Trophoblast cell (in vitro differentiated cells and primary cell): ENCODE measurements at regions not wholly inside any gene's neighbourhood (a gene's known extent, or its start where the extent isn't known, plus 50 kb on each side); places are given as distances from the start of the nearest gene placed in this dataset.

Experiments used
- DNase-seq, 2 donors: peaks; one replicate each; pipeline ENCODE4 v3.0.0-alpha.2; 2016
- H2AFZ ChIP-seq: 2 replicates; pipeline ENCODE4 v1.6.1; 2013; ENCODE audit warnings: low read length, moderate library complexity, mild to moderate bottlenecking; ENCODE audit not compliant: insufficient read depth, poor library complexity
- H2AK5ac ChIP-seq: 2 replicates; pipeline ENCODE4 v1.6.1; 2013; ENCODE audit warnings: mild to moderate bottlenecking, low read length
- H2BK120ac ChIP-seq: 2 replicates; pipeline ENCODE4 v1.6.1; 2013; ENCODE audit warnings: low read length, mild to moderate bottlenecking, moderate library complexity; ENCODE audit not compliant: insufficient read depth, poor library complexity
- H2BK12ac ChIP-seq: 2 replicates; pipeline ENCODE4 v1.6.1; 2013; ENCODE audit warnings: mild to moderate bottlenecking, low read length, moderate library complexity
- H2BK5ac ChIP-seq: 2 replicates; pipeline ENCODE4 v1.6.1; 2013; ENCODE audit warnings: low read length, low read depth, moderate library complexity, mild to moderate bottlenecking; ENCODE audit not compliant: poor library complexity
- H3K14ac ChIP-seq: 2 replicates; pipeline ENCODE4 v1.6.1; 2013; ENCODE audit warnings: mild to moderate bottlenecking, low read length
- H3K18ac ChIP-seq: 2 replicates; pipeline ENCODE4 v1.6.1; 2013; ENCODE audit warnings: mild to moderate bottlenecking, low read length
- H3K23ac ChIP-seq: 2 replicates; pipeline ENCODE4 v1.6.1; 2013; ENCODE audit warnings: low read length
- H3K27ac ChIP-seq: 2 replicates; pipeline ENCODE4 v1.5.1; 2013; ENCODE audit warnings: low read depth, mild to moderate bottlenecking, inconsistent platforms, low read length, moderate library complexity
- H3K27me3 ChIP-seq: 2 replicates; pipeline ENCODE4 v1.6.1; 2013; ENCODE audit warnings: inconsistent platforms, mild to moderate bottlenecking, low read length, moderate library complexity; ENCODE audit not compliant: insufficient read depth
- H3K36me3 ChIP-seq, 2 experiments: 1 replicate in 1 of 2; 2 replicates in 1 of 2; pipeline ENCODE4 v1.6.1; 2013; ENCODE audit warnings: low read length in 2 of 2, mild to moderate bottlenecking in 2 of 2, moderate library complexity in 1 of 2; ENCODE audit not compliant: insufficient read depth in 2 of 2, control insufficient read depth in 1 of 2
- H3K4ac ChIP-seq: 2 replicates; pipeline ENCODE4 v1.6.1; 2013; ENCODE audit warnings: low read depth, mild to moderate bottlenecking, low read length, moderate library complexity
- H3K4me1 ChIP-seq, 2 experiments: 1 replicate in 1 of 2; 2 replicates in 1 of 2; pipeline ENCODE4 v1.6.1; 2013; ENCODE audit warnings: low read length in 2 of 2, mild to moderate bottlenecking in 2 of 2, moderate library complexity in 1 of 2; ENCODE audit not compliant: insufficient read depth in 2 of 2, control insufficient read depth in 1 of 2
- H3K4me2 ChIP-seq: 2 replicates; pipeline ENCODE4 v1.6.1; 2013; ENCODE audit warnings: inconsistent platforms, mild to moderate bottlenecking, low read length, moderate library complexity
- H3K4me3 ChIP-seq: 2 replicates; pipeline ENCODE4 v1.5.1; 2013; ENCODE audit warnings: mild to moderate bottlenecking, low read depth, low read length, inconsistent platforms
- H3K79me1 ChIP-seq: one replicate; pipeline ENCODE4 v1.6.1; 2013; ENCODE audit warnings: low read length
- H3K79me2 ChIP-seq: 2 replicates; pipeline ENCODE4 v1.6.1; 2013; ENCODE audit warnings: low read length, mild to moderate bottlenecking; ENCODE audit not compliant: control insufficient read depth, insufficient read depth, poor library complexity
- H3K9ac ChIP-seq: 2 replicates; pipeline ENCODE4 v1.6.1; 2013; ENCODE audit warnings: mild to moderate bottlenecking, low read length
- H3K9me3 ChIP-seq: 2 replicates; pipeline ENCODE4 v1.6.1; 2013; ENCODE audit warnings: low read depth, mild to moderate bottlenecking, control low read depth, inconsistent platforms, low read length; ENCODE audit not compliant: insufficient read depth
- H4K12ac ChIP-seq: 2 replicates; pipeline ENCODE4 v1.6.1; 2013; ENCODE audit warnings: low read depth, mild to moderate bottlenecking, low read length, moderate library complexity
- H4K8ac ChIP-seq: 2 replicates; pipeline ENCODE4 v1.6.1; 2013; ENCODE audit warnings: low read depth, mild to moderate bottlenecking, low read length, moderate library complexity
- H4K91ac ChIP-seq: one replicate; pipeline ENCODE4 v1.6.1; 2013; ENCODE audit warnings: low read depth, mild to moderate bottlenecking, low read length, moderate library complexity
- WGBS: extraction: QIAGEN DNeasy Blood & Tissue Kit; methylation state at CpG from one replicate; pipeline ENCODE4 v1.1.7; 2013; ENCODE audit warnings: missing lambda C conversion rate; ENCODE audit not compliant: insufficient read length, insufficient coverage; ENCODE audit errors: extremely low coverage; 5-methylcytosine and 5-hydroxymethylcytosine counted together

DNA sequence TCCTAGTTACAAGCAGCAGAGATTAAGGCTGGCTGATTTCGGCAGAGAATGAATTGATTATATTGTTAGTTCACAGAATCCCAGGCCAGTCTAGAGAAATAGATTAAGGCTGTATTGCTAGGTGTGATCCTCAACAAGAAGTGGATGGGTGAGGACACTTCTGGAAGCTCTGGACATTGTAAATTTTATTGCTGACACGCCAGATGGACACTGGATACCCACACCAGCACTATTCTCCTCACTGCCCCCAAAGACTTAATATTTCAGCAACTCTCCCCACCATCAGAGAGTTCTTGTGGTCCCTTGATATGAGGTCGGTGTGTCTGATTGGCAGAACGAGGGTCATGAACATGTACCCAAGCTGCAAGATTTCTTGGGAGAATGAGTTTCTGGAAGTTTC, 171.6 kb upstream of the EGFLAM start:
- Histone ChIP-seq H4K8ac (no peak overlapping the region), H2BK5ac (no peak overlapping the region), H3K27me3 (no peaks in the 10 kb centered on the region), H2AK5ac (no peak overlapping the region), H3K79me2 (no peaks in the 10 kb centered on the region), H3K79me1 (no peaks in the 10 kb centered on the region), H3K4me1 (no peaks in the 10 kb centered on the region), H3K14ac (no peak overlapping the region), H2AFZ (no peak overlapping the region), H3K4me2 (no peak overlapping the region), H3K36me3 (no peaks in the 10 kb centered on the region), H3K4ac (no peak overlapping the region), H3K4me3 (no peak overlapping the region), H3K9me3 (no peaks in the 10 kb centered on the region), H3K27ac (no peak overlapping the region), H4K91ac (no peak overlapping the region), H4K12ac (no peak overlapping the region), H2BK120ac (no peak overlapping the region), H2BK12ac (no peak overlapping the region), H3K23ac (no peak overlapping the region), H3K9ac (no peak overlapping the region), H3K18ac (no peak overlapping the region)
- whole genome bisulfite sequencing, result no CpG with 5 or more reads among the region's 4 CpGs
- DNase-seq, result no peak

DNA sequence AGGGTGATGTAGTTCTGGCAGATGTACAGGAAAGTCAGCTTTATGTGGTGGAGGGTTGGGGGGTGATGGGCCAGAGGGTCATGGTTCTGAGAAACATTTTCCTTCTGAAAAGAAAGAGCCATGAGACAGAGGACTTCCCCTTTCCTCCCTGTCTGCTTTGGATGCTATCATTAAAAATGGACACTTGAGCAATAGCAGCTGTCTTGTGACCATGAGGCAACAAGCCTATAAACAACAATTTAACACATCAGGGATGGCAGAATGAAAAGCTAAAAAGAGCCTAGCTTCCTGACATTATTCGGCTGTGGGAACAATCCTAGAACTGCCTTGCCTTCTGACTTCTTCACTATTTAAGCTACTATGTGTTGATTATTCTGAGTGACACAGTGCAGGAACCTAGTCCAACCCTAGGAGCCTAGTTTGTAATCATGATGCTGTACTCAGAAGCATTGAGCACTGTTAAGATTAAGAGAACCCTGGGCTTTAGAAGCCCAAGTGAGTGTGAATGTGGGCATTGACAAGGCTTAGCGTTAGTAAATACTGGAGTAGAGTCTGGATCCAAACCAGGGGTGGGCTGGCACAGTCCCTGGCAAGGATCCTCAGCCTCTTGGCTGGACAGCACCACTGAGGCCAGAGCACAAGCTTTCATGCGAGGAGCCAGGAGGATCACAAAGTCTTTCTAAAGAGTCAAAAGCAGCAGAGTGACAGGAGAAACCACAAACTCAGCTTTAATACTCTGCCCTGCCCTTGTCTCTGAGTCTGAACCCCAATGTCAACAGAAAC, 178.5 kb upstream of the EGFLAM start:
- H2AFZ ChIP-seq, result no peak overlapping the region
- no peaks in the 10 kb centered on the region for H3K36me3 ChIP-seq
- H3K27me3 ChIP-seq, result no peaks in the 10 kb centered on the region
- H3K4me3 ChIP-seq, result no peak overlapping the region
- no peak overlapping the region for H3K23ac ChIP-seq
- no peak overlapping the region for H3K9ac ChIP-seq
- no peak overlapping the region for H4K8ac ChIP-seq
- H3K27ac ChIP-seq, result no peak overlapping the region
- H3K14ac ChIP-seq, result no peak overlapping the region
- no peak overlapping the region for H2BK12ac ChIP-seq
- H3K18ac ChIP-seq, result no peak overlapping the region
- no peak overlapping the region for H4K12ac ChIP-seq
- no peaks in the 10 kb centered on the region for H3K79me2 ChIP-seq
- H2AK5ac ChIP-seq, result no peak overlapping the region
- no peak overlapping the region for H4K91ac ChIP-seq
- H3K79me1 ChIP-seq, result no peaks in the 10 kb centered on the region
- DNase-seq, result no peak
- H3K4me2 ChIP-seq, result no peak overlapping the region
- H3K9me3 ChIP-seq, result no peaks in the 10 kb centered on the region
- no peak overlapping the region for H2BK5ac ChIP-seq
- no peak overlapping the region for H3K4ac ChIP-seq
- WGBS, result no CpG with 5 or more reads among the region's 3 CpGs
- H3K4me1 ChIP-seq, result no peaks in the 10 kb centered on the region
- H2BK120ac ChIP-seq, result no peak overlapping the region

DNA sequence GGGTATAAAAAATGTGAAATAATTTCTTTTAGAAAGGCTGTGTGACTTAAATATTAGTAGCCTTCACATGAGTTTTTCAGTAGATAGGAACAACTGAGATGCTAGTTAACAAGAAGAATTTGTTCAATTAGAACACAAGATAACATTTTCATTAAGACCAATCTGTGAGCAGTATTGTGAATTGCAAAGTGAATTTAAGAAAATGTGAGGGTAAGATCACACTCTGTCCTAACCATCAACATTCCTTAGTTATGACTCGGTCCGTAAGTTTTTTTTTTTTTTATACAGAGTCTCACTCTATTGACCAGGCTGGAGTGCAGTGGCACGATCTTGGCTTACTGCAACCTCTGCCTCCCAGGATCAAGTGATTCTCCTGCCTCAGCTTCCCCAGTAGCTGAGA, 180.2 kb upstream of the EGFLAM start:
- H2BK120ac ChIP-seq, result no peak overlapping the region
- H3K27me3 ChIP-seq, result no peaks in the 10 kb centered on the region
- H3K4me2 ChIP-seq, result no peak overlapping the region
- no peak overlapping the region for H2AK5ac ChIP-seq
- H2BK5ac ChIP-seq, result no peak overlapping the region
- H2BK12ac ChIP-seq, result no peak overlapping the region
- no peak overlapping the region for H3K4ac ChIP-seq
- no peak overlapping the region for H3K23ac ChIP-seq
- no CpG with 5 or more reads among the region's 3 CpGs for WGBS
- no peaks in the 10 kb centered on the region for H3K9me3 ChIP-seq
- no peak overlapping the region for H3K9ac ChIP-seq
- H3K79me1 ChIP-seq, result no peaks in the 10 kb centered on the region
- no peak overlapping the region for H4K8ac ChIP-seq
- no peak overlapping the region for H3K27ac ChIP-seq
- H4K91ac ChIP-seq, result no peak overlapping the region
- no peak overlapping the region for H3K18ac ChIP-seq
- H2AFZ ChIP-seq, result no peak overlapping the region
- H3K14ac ChIP-seq, result no peak overlapping the region
- H4K12ac ChIP-seq, result no peak overlapping the region
- no peaks in the 10 kb centered on the region for H3K4me1 ChIP-seq
- DNase-seq, result peak in 1 of 2 donors; percentile 29
- no peaks in the 10 kb centered on the region for H3K36me3 ChIP-seq
- no peak overlapping the region for H3K4me3 ChIP-seq
- no peaks in the 10 kb centered on the region for H3K79me2 ChIP-seq

DNA sequence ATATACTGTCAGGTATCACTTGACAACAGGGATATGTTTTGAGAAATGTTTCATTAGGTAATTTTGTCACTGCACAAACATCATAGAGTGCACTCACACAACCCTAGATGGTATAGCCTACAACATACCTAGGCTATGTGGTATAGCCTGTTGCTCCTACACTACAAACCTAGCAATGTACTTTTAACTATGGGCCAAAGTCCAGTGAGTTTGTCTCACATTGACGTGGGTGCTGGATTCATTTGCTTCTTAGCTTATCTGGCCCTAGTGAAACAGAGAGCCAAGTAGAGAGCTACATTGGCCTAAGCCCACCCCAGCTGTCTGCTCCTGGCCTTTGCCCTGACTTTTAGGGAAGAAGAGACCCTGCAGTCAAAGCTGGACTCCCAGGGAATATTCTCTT, 180.7 kb upstream of the EGFLAM start:
- Histone ChIP-seq H3K4me3 (no peak overlapping the region), H2AK5ac (no peak overlapping the region), H3K79me1 (no peaks in the 10 kb centered on the region), H2BK5ac (no peak overlapping the region), H3K14ac (no peak overlapping the region), H3K27me3 (no peaks in the 10 kb centered on the region), H3K36me3 (no peaks in the 10 kb centered on the region), H3K4me2 (no peak overlapping the region), H3K4ac (no peak overlapping the region), H2AFZ (no peak overlapping the region), H3K23ac (peak overlapping the region; percentile 82), H2BK120ac (no peak overlapping the region), H4K8ac (no peak overlapping the region), H4K91ac (no peak overlapping the region), H4K12ac (no peak overlapping the region), H3K9ac (peak overlapping the region; percentile 43), H3K18ac (no peak overlapping the region), H3K9me3 (no peaks in the 10 kb centered on the region), H3K79me2 (no peaks in the 10 kb centered on the region), H2BK12ac (no peak overlapping the region), H3K4me1 (no peaks in the 10 kb centered on the region), H3K27ac (no peak overlapping the region)
- no CpG with 5 or more reads among the region's 1 CpG for WGBS
- DNase-seq, result no peak
